ENCODE measurements at regions not wholly inside any gene's neighbourhood (a gene's known extent, or its start where the extent isn't known, plus 50 kb on each side); places are given as distances from the start of the nearest gene placed in this dataset.

- TF ChIP-seq YY1 (IDR thresholded peaks at IDR 0.05; ENCODE audit: low read depth, low read length) = no peak
- no peak for TF ChIP-seq NR2C1 (IDR thresholded peaks at IDR 0.05)
- no peak for TF ChIP-seq CREB1 (IDR thresholded peaks at IDR 0.05; ENCODE audit: low read depth)
- no peak for TF ChIP-seq TAF1 (IDR thresholded peaks at IDR 0.05; ENCODE audit: borderline replicate concordance, low read depth, low read length)
- no peak for TF ChIP-seq MYB (IDR thresholded peaks at IDR 0.05; ENCODE audit: borderline replicate concordance, low read depth, low read length)
- no peak for TF ChIP-seq BACH1 (IDR thresholded peaks at IDR 0.05; ENCODE audit: borderline replicate concordance)
- no peaks in the 10 kb centered on the region for H3K4me1 ChIP-seq (ENCODE audit: control insufficient read depth, insufficient read depth, low read length)
- in situ Hi-C loops (cut with MboI) (no loop called here), intact Hi-C loops (cut with micrococcal nuclease; ENCODE audit: unreplicated experiment) (no loop called here)
- ATAC-seq (no peak), DNase-seq (ENCODE audit: low read depth, low spot score) (no peak), FAIRE-seq (no peak)
- no peak overlapping the region for H3K27ac ChIP-seq (ENCODE audit: control insufficient read depth, insufficient read depth)
- 65% methylated on average over 10 of the region's 10 CpGs for WGBS (ENCODE audit: insufficient coverage, insufficient replicate concordance, low lambda C conversion rate, missing lambda C conversion rate)
- no TSS peak for BruUV-seq (replicated peaks)
- no peaks in the 10 kb centered on the region for H4K20me1 ChIP-seq (ENCODE audit: control insufficient read depth, insufficient read depth)
- no peak overlapping the region for H3K4me2 ChIP-seq (ENCODE audit: control insufficient read depth, insufficient read depth)
- H3K79me2 ChIP-seq (ENCODE audit: control insufficient read depth, insufficient read depth, low read length) = no peaks in the 10 kb centered on the region
- no peak overlapping the region for H3K9ac ChIP-seq (ENCODE audit: control insufficient read depth, insufficient read depth, low read length)
- CTCF ChIA-PET = no interaction called here
- POLR2A ChIA-PET = no interaction called here
- no peaks in the 10 kb centered on the region for H3K9me3 ChIP-seq (replicated peaks; ENCODE audit: control insufficient read depth, insufficient read depth, low read length)
- H3K27me3 ChIP-seq (replicated peaks in 1 of 2; ENCODE audit: control insufficient read depth in 2 of 2, insufficient read depth in 2 of 2, low read length in 1 of 2) = no peaks in the 10 kb centered on the region
- RAD21 ChIA-PET (ENCODE audit: unreplicated experiment) = no interaction called here
- H3K4me3 ChIP-seq = no peak overlapping the region
- SMC1A ChIA-PET (ENCODE audit: uncharacterized antibody, unreplicated experiment) = no interaction called here
- H2AFZ ChIP-seq (ENCODE audit: control insufficient read depth, low read depth, low read length) = no peak overlapping the region
- H3K36me3 ChIP-seq (ENCODE audit: control insufficient read depth in 2 of 2, insufficient read depth in 2 of 2, low read length in 1 of 2) = no peaks in the 10 kb centered on the region
Measured at GRCh38 chr2:116132833-116133232, 1681.7 kb upstream of the DDX18 start.

DNA sequence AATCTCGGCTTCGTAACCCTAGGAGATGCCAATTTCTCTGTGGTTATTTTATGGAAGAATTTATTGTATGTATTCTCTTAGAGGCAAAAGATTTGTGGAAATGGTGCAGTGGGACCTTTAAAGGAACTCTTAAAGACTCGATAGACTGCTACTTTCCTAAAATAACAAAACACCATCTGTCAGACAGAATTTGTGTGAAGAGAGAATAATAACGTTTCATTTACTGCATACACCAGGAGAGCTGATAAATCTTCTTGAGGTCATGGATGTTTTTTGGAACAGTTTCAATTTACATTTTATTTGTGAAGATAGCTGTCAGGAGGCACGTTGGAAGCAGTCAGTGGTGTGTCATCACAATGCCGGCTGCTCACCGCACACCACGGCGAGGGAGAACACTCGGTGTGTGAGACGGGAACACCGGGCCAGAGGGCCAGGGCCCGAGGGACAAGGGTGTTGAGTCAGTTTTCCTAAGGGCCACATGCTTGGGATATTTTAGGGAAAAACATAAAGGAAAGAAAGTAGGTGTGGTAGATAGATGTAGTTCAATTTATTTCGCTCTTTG is 1681.0 kb upstream of the DDX18 start:
- FAIRE-seq (no peak), DNase-seq (ENCODE audit: low read depth, low spot score) (no peak), ATAC-seq (no peak)
- TF ChIP-seq NR2C2 (IDR thresholded peaks at IDR 0.05; ENCODE audit: borderline replicate concordance, control insufficient read depth, insufficient read length, low read depth) (no peak), STAT1 (conservative IDR thresholded peaks at IDR 0.05) (no peak), YY1 (IDR thresholded peaks at IDR 0.05; ENCODE audit: low read depth, low read length) (no peak), PML (IDR thresholded peaks at IDR 0.05; ENCODE audit: low read length) (no peak), ZNF622 (IDR thresholded peaks at IDR 0.05) (no peak), RCOR1 (conservative IDR thresholded peaks at IDR 0.05; ENCODE audit: low read depth, low read length) (no peak), LARP7 (IDR thresholded peaks at IDR 0.05) (no peak), POLR2AphosphoS2 (IDR thresholded peaks at IDR 0.05; ENCODE audit: low read depth, low read length) (no peak), NKRF (conservative IDR thresholded peaks at IDR 0.05) (no peak), RUNX3 (IDR thresholded peaks at IDR 0.05; ENCODE audit: low read length) (no peak), TCF12 (IDR thresholded peaks at IDR 0.05; ENCODE audit: low read depth, low read length) (no peak), ZNF274 (IDR thresholded peaks at IDR 0.05; ENCODE audit: insufficient read depth, insufficient read length) (no peak)
- TF ChIP-seq, protein P1, sequence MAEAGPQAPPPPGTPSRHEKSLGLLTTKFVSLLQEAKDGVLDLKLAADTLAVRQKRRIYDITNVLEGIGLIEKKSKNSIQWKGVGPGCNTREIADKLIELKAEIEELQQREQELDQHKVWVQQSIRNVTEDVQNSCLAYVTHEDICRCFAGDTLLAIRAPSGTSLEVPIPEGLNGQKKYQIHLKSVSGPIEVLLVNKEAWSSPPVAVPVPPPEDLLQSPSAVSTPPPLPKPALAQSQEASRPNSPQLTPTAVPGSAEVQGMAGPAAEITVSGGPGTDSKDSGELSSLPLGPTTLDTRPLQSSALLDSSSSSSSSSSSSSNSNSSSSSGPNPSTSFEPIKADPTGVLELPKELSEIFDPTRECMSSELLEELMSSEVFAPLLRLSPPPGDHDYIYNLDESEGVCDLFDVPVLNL (IDR thresholded peaks at IDR 0.05; ENCODE audit: low read depth, low read length) = no peak
- 61% methylated on average over 14 of the region's 14 CpGs for WGBS (ENCODE audit: insufficient coverage, insufficient replicate concordance, low lambda C conversion rate, missing lambda C conversion rate)
- H3K4me1 ChIP-seq (ENCODE audit: control insufficient read depth, insufficient read depth, low read length) = no peaks in the 10 kb centered on the region
- H3K4me3 ChIP-seq = no peak overlapping the region
- H4K20me1 ChIP-seq (ENCODE audit: control insufficient read depth, insufficient read depth) = no peaks in the 10 kb centered on the region
- no peaks in the 10 kb centered on the region for H3K27me3 ChIP-seq (replicated peaks in 1 of 2; ENCODE audit: control insufficient read depth in 2 of 2, insufficient read depth in 2 of 2, low read length in 1 of 2)
- H2AFZ ChIP-seq (ENCODE audit: control insufficient read depth, low read depth, low read length) = no peak overlapping the region
- ChIA-PET CTCF (no interaction called here), RAD21 (ENCODE audit: unreplicated experiment) (no interaction called here), POLR2A (no interaction called here), SMC1A (ENCODE audit: uncharacterized antibody, unreplicated experiment) (no interaction called here)
- no peaks in the 10 kb centered on the region for H3K9me3 ChIP-seq (replicated peaks; ENCODE audit: control insufficient read depth, insufficient read depth, low read length)
- no peaks in the 10 kb centered on the region for H3K36me3 ChIP-seq (ENCODE audit: control insufficient read depth in 2 of 2, insufficient read depth in 2 of 2, low read length in 1 of 2)
- no peak overlapping the region for H3K9ac ChIP-seq (ENCODE audit: control insufficient read depth, insufficient read depth, low read length)
- intact Hi-C loops (cut with micrococcal nuclease; ENCODE audit: unreplicated experiment) (no loop called here), in situ Hi-C loops (cut with MboI) (no loop called here)
- H3K27ac ChIP-seq (ENCODE audit: control insufficient read depth, insufficient read depth) = no peak overlapping the region
- BruUV-seq (replicated peaks) = no TSS peak
- H3K4me2 ChIP-seq (ENCODE audit: control insufficient read depth, insufficient read depth) = no peak overlapping the region
- H3K79me2 ChIP-seq (ENCODE audit: control insufficient read depth, insufficient read depth, low read length) = no peaks in the 10 kb centered on the region

Measured in GM12878 (cell line).